Stomach (tissue), 4 donors: ENCODE measurements at regions not wholly inside any gene's neighbourhood (a gene's known extent, or its start where the extent isn't known, plus 50 kb on each side); places are given as distances from the start of the nearest gene placed in this dataset.

Source experiments
- POLR2AphosphoS5 ChIP-seq, 3 donors: sonication (generic); formaldehyde crosslinking; IDR thresholded peaks; one replicate each; pipeline ENCODE4 v1.6.1; 2016; ENCODE audit warnings: antibody characterized with exemption in 3 of 3
- TF ChIP-seq, protein P1 (sequence below), 7 experiments: fragments of 450-650 bp in 4 of 7; fragments of 200-600 bp in 3 of 7; sonication (generic) in 3 of 7; IDR thresholded peaks; one replicate each; pipeline ENCODE4 v1.5.1; 2016 to 2019; ENCODE audit warnings: antibody characterized with exemption in 7 of 7, control low read depth in 2 of 7, mild to moderate bottlenecking in 1 of 7

- TF ChIP-seq POLR2AphosphoS5 (IDR thresholded peaks at IDR 0.05) = no peak
- TF ChIP-seq, protein P1, sequence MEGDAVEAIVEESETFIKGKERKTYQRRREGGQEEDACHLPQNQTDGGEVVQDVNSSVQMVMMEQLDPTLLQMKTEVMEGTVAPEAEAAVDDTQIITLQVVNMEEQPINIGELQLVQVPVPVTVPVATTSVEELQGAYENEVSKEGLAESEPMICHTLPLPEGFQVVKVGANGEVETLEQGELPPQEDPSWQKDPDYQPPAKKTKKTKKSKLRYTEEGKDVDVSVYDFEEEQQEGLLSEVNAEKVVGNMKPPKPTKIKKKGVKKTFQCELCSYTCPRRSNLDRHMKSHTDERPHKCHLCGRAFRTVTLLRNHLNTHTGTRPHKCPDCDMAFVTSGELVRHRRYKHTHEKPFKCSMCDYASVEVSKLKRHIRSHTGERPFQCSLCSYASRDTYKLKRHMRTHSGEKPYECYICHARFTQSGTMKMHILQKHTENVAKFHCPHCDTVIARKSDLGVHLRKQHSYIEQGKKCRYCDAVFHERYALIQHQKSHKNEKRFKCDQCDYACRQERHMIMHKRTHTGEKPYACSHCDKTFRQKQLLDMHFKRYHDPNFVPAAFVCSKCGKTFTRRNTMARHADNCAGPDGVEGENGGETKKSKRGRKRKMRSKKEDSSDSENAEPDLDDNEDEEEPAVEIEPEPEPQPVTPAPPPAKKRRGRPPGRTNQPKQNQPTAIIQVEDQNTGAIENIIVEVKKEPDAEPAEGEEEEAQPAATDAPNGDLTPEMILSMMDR (IDR thresholded peaks at IDR 0.05) = no peak
These were observed 305.8 kb downstream of the SPRY2 start for GRCh38 chr13:80035096-80035495.
